Spleen (tissue), 11 donors: ENCODE measurements at regions not wholly inside any gene's neighbourhood (a gene's known extent, or its start where the extent isn't known, plus 50 kb on each side); places are given as distances from the start of the nearest gene placed in this dataset.

ENCODE experiments used
- DNase-seq: peaks from one replicate; pipeline ENCODE4 v3.0.0-alpha.2; 2020
- H3K27ac ChIP-seq, 8 donors: fragments of 200-600 bp; sonication (generic) in 7 of 8; 1 replicate in 4 of 8; 2 replicates in 4 of 8; pipeline versions ENCODE4 v1.5.0 to v1.8.0; 2016 to 2021; ENCODE audit warnings: inconsistent platforms in 4 of 8, mild to moderate bottlenecking in 4 of 8, moderate library complexity in 1 of 8
- H3K27me3 ChIP-seq, 7 donors: fragments of 200-600 bp; sonication (generic) in 6 of 7; replicated peaks in 1 of 7; 1 replicate in 4 of 7; 2 replicates in 3 of 7; pipeline versions ENCODE4 v1.5.0 to v1.8.0; 2016 to 2021; ENCODE audit warnings: inconsistent platforms in 3 of 7, mild to moderate bottlenecking in 1 of 7
- H3K36me3 ChIP-seq, 6 donors: fragments of 200-600 bp; sonication (generic) in 5 of 6; 1 replicate in 4 of 6; 2 replicates in 2 of 6; pipeline versions ENCODE4 v1.5.0 to v1.8.0; 2016 to 2021; ENCODE audit warnings: inconsistent platforms in 2 of 6
- H3K4me1 ChIP-seq, 6 donors: fragments of 200-600 bp; sonication (generic) in 5 of 6; 1 replicate in 3 of 6; 2 replicates in 3 of 6; pipeline versions ENCODE4 v1.5.0 to v1.8.0; 2016 to 2021; ENCODE audit warnings: inconsistent platforms in 3 of 6
- H3K4me3 ChIP-seq, 8 donors: fragments of 200-600 bp; sonication (generic) in 7 of 8; 1 replicate in 4 of 8; 2 replicates in 4 of 8; pipeline versions ENCODE4 v1.5.0 to v1.8.0; 2016 to 2021; ENCODE audit warnings: inconsistent platforms in 4 of 8, mild to moderate bottlenecking in 4 of 8, moderate library complexity in 2 of 8
- H3K9me3 ChIP-seq, 8 donors: fragments of 200-600 bp; sonication (generic) in 7 of 8; 1 replicate in 4 of 8; 2 replicates in 4 of 8; pipeline versions ENCODE4 v1.5.0 to v1.8.0; 2016 to 2021; ENCODE audit warnings: inconsistent platforms in 4 of 8
- POLR2A ChIP-seq, 3 donors: fragments of 450-650 bp; IDR thresholded peaks; one replicate each; pipeline ENCODE4 v1.5.1; 2017; ENCODE audit warnings: antibody characterized with exemption in 3 of 3, mild to moderate bottlenecking in 1 of 3
- POLR2AphosphoS5 ChIP-seq, 3 donors: sonication (generic); formaldehyde crosslinking; IDR thresholded peaks; one replicate each; pipeline ENCODE4 v1.5.1; 2017; ENCODE audit warnings: antibody characterized with exemption in 3 of 3
- WGBS, 5 donors: extraction: QIAGEN DNeasy Blood & Tissue Kit in 3 of 5; methylation state at CpG; one replicate each; pipeline versions ENCODE4 v1.1.5 to v1.1.7; 2013 to 2018; 5-methylcytosine and 5-hydroxymethylcytosine counted together
- intact Hi-C: fragments of 100-400 bp; cut with DNase I; formaldehyde crosslinking; loops from one replicate; pipeline ENCODE4 v1.15.0; 2023; ENCODE audit warnings: low total_unique reads
- TF ChIP-seq, protein P1 (sequence below), 11 experiments: fragments of 200-600 bp in 7 of 11; fragments of 450-650 bp in 4 of 11; sonication (generic) in 4 of 11; IDR thresholded peaks in 8 of 11; conservative IDR thresholded peaks in 3 of 11; 1 replicate in 7 of 11; 2 replicates in 4 of 11; pipeline versions ENCODE4 v1.4.0 to v1.8.0; 2016 to 2021; ENCODE audit warnings: antibody characterized with exemption in 11 of 11, inconsistent platforms in 4 of 11, mild to moderate bottlenecking in 1 of 11
- donor health status: healthy with polysubstance abuse.
- donor health status: DM: no; HTN: no; CAD: no; lungs with moderate emphysema.
- donor health status: DM: no; HTN: no; CAD: no.
- donor health status: Bipolar disorder and iron deficiency.
- donor health status: healthy.
- donor health status: DM: no; HTN: no; CAD: no.
- donor health status: DM: yes; HTN: yes; CAD: no.

DNA sequence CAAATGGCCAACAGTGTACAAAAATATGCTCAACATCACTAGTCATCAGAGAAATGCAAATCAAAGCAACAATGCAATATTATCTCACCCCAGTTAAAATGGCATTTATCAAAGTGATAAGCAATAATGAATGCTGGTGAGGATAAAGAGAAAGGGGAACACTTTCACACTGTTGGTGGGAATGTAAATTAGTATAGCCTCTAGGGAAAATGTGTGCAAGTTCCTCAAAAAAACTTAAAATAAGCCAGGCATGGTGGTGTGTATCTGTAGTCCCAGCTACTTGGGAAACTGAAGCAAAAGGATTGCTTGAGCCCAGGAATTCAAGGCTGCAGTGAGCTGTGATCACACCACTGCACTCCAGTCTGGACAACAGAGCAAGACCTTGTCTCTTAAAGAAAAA is 572.1 kb downstream of the NLGN4X start:
- no peak for DNase-seq
- no peaks in the 10 kb centered on the region for H3K36me3 ChIP-seq
- peaks cover 0 to 11% (median 0%) of the 10 kb centered on the region in 8 donors for H3K9me3 ChIP-seq
- H3K4me1 ChIP-seq, result no peaks in the 10 kb centered on the region
- intact Hi-C loops, result no loop called here
- no peak overlapping the region for H3K4me3 ChIP-seq
- TF ChIP-seq, protein P1, sequence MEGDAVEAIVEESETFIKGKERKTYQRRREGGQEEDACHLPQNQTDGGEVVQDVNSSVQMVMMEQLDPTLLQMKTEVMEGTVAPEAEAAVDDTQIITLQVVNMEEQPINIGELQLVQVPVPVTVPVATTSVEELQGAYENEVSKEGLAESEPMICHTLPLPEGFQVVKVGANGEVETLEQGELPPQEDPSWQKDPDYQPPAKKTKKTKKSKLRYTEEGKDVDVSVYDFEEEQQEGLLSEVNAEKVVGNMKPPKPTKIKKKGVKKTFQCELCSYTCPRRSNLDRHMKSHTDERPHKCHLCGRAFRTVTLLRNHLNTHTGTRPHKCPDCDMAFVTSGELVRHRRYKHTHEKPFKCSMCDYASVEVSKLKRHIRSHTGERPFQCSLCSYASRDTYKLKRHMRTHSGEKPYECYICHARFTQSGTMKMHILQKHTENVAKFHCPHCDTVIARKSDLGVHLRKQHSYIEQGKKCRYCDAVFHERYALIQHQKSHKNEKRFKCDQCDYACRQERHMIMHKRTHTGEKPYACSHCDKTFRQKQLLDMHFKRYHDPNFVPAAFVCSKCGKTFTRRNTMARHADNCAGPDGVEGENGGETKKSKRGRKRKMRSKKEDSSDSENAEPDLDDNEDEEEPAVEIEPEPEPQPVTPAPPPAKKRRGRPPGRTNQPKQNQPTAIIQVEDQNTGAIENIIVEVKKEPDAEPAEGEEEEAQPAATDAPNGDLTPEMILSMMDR (IDR thresholded peaks at IDR 0.05 in 8 of 11, conservative IDR thresholded peaks at IDR 0.05 in 3 of 11), result no peak
- TF ChIP-seq POLR2AphosphoS5 (IDR thresholded peaks at IDR 0.05) (no peak), POLR2A (IDR thresholded peaks at IDR 0.05) (no peak)
- H3K27ac ChIP-seq, result no peak overlapping the region
- H3K27me3 ChIP-seq, result no peaks in the 10 kb centered on the region

DNA sequence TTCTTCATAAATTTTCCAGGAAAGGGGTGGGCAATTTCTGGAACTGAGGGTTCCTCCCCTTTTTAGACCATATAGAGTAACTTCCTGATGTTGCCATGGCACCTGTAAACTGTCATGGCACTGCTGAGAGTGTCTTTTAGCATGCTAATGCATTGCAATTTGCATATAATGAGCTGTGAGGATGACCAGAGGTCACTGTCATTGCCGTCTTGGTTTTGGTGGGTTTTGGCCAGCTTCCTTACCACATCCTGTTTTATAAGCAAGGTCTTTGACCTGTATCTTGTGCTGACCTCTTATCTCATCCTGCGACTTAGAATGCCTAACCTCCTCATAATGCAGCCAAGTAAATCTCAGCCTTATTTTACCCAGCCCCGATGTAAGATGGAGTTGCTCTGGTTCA is 577.8 kb downstream of the NLGN4X start:
- Histone ChIP-seq H3K4me3 (no peak overlapping the region), H3K27me3 (no peaks in the 10 kb centered on the region), H3K9me3 (peaks cover 0 to 11% (median 0%) of the 10 kb centered on the region in 8 donors), H3K36me3 (no peaks in the 10 kb centered on the region), H3K27ac (no peak overlapping the region), H3K4me1 (no peaks in the 10 kb centered on the region)
- intact Hi-C loops, result no loop called here
- 45 to 61% (median 47%) methylated on average over 3 of the region's 3 CpGs for WGBS, 5 donors
- TF ChIP-seq, protein P1 (IDR thresholded peaks at IDR 0.05 in 8 of 11, conservative IDR thresholded peaks at IDR 0.05 in 3 of 11), result no peak
- no peak for TF ChIP-seq POLR2AphosphoS5 (IDR thresholded peaks at IDR 0.05)
- TF ChIP-seq POLR2A (IDR thresholded peaks at IDR 0.05), result no peak
- DNase-seq, result no peak

DNA sequence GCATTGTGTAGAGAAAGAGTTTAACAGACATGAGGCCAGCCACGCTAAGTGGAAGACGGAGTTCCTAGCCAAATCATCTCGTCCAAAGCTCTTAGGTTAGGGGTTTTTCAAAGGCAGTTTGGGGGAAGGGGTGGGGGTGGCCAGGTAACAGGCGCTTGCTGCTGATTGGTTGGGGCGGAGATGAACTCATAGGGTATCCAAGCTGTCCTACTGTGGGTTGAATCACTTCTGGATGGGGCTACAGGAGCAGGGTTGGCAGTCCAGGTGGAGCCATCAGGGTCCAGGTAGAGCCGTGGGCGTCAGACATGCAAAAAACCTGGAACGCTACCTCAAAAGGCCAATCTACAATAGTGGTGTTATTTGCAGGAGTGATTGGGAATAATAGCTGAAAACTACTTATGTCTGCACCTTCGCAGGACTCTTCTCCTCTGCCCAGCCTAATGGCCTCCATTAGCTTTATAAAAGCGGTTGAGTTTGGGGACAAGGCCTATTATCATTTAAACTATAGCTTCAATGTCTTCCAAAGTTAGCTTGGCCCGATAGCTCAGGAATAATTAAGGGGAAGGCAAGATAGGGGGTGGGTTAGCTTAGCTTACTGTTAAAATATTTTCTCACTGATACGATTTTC is 579.6 kb downstream of the NLGN4X start:
- intact Hi-C loops, result no loop called here
- no peak overlapping the region for H3K27ac ChIP-seq
- no peaks in the 10 kb centered on the region for H3K36me3 ChIP-seq
- H3K9me3 ChIP-seq, result peaks cover 0 to 1% (median 0%) of the 10 kb centered on the region in 8 donors
- no peaks in the 10 kb centered on the region for H3K27me3 ChIP-seq
- 66 to 83% (median 67%) methylated on average over 12 of the region's 12 CpGs for WGBS, 5 donors
- no peak for DNase-seq
- TF ChIP-seq, protein P1 (IDR thresholded peaks at IDR 0.05 in 8 of 11, conservative IDR thresholded peaks at IDR 0.05 in 3 of 11), result no peak
- TF ChIP-seq POLR2A (IDR thresholded peaks at IDR 0.05) (no peak), POLR2AphosphoS5 (IDR thresholded peaks at IDR 0.05) (no peak)
- H3K4me1 ChIP-seq, result no peaks in the 10 kb centered on the region
- H3K4me3 ChIP-seq, result no peak overlapping the region

DNA sequence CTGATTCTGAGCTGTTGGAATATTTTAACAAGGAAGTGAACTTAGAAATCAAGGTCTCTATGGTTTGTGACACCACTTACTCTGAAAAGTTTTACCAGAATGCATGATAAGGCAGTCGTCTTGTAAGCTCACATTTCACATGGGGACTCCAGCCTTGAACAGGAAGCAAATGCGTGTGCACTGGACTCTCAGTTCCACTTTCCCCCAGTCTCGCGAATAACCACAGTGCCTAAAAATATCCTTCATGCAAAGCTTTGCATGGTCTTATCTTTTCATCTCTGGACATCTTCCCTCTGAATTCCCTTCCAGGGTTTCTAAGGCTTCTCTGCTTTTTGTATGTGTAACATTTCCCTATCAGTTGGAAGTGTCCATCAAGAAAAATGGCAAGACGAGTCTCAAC is 581.8 kb downstream of the NLGN4X start:
- H3K27ac ChIP-seq, result no peak overlapping the region
- TF ChIP-seq POLR2AphosphoS5 (IDR thresholded peaks at IDR 0.05) (no peak), POLR2A (IDR thresholded peaks at IDR 0.05) (no peak)
- TF ChIP-seq, protein P1 (IDR thresholded peaks at IDR 0.05 in 8 of 11, conservative IDR thresholded peaks at IDR 0.05 in 3 of 11), result no peak
- 16 to 35% (median 19%) methylated on average over 5 of the region's 5 CpGs for WGBS, 5 donors
- intact Hi-C loops, result no loop called here
- no peaks in the 10 kb centered on the region for H3K36me3 ChIP-seq
- no peak for DNase-seq
- H3K4me1 ChIP-seq, result no peaks in the 10 kb centered on the region
- no peaks in the 10 kb centered on the region for H3K9me3 ChIP-seq
- no peaks in the 10 kb centered on the region for H3K27me3 ChIP-seq
- no peak overlapping the region for H3K4me3 ChIP-seq
